Heart right ventricle (tissue), 16 donors: ENCODE measurements at regions not wholly inside any gene's neighbourhood (a gene's known extent, or its start where the extent isn't known, plus 50 kb on each side); places are given as distances from the start of the nearest gene placed in this dataset.

Experiments
- ATAC-seq, 8 donors: fragments of 200-7000 bp; cut with Tn5 transposase; one replicate each; pipeline ENCODE4 v1.9.1; 2020; ENCODE audit warnings: mild to moderate bottlenecking in 8 of 8, moderate library complexity in 8 of 8, moderate number of reproducible peaks in 1 of 8
- DNase-seq, 2 donors: peaks; one replicate each; pipeline ENCODE4 v3.0.0-alpha.2; 2020
- H3K27ac ChIP-seq, 10 donors: fragments of 200-600 bp; sonication (generic) in 2 of 10; one replicate each; pipeline versions ENCODE4 v1.5.0 to v1.8.0; 2020 to 2022; ENCODE audit warnings: mild to moderate bottlenecking in 3 of 10
- H3K27me3 ChIP-seq, 7 donors: fragments of 200-600 bp; one replicate each; pipeline ENCODE4 v1.8.0; 2021 to 2022; ENCODE audit warnings: mild to moderate bottlenecking in 2 of 7
- H3K36me3 ChIP-seq, 9 donors: fragments of 200-600 bp; sonication (generic) in 1 of 9; one replicate each; pipeline versions ENCODE4 v1.5.0 to v1.8.0; 2020 to 2022; ENCODE audit warnings: mild to moderate bottlenecking in 2 of 9
- H3K4me1 ChIP-seq, 9 donors: fragments of 200-600 bp; sonication (generic) in 1 of 9; one replicate each; pipeline versions ENCODE4 v1.5.0 to v1.8.0; 2020 to 2022; ENCODE audit warnings: mild to moderate bottlenecking in 4 of 9
- H3K4me3 ChIP-seq, 10 donors: fragments of 200-600 bp; sonication (generic) in 2 of 10; one replicate each; pipeline versions ENCODE4 v1.5.0 to v1.8.0; 2020 to 2022; ENCODE audit warnings: mild to moderate bottlenecking in 7 of 10, moderate library complexity in 2 of 10
- H3K9me3 ChIP-seq, 11 donors: fragments of 200-600 bp in 10 of 11; sonication (generic) in 2 of 11; one replicate each; pipeline versions ENCODE4 v1.5.0 to v1.8.0; 2013 to 2022; ENCODE audit warnings: mild to moderate bottlenecking in 2 of 11, control low read depth in 1 of 11, moderate library complexity in 1 of 11
- WGBS, 2 donors: extraction: QIAGEN DNeasy Blood & Tissue Kit; methylation state at CpG; one replicate each; pipeline ENCODE4 v1.1.7; 2013; ENCODE audit warnings: inconsistent platforms in 1 of 2; 5-methylcytosine and 5-hydroxymethylcytosine counted together
- intact Hi-C, 10 donors: fragments of 100-400 bp; cut with DNase I; formaldehyde crosslinking; loops; one replicate each; pipeline versions ENCODE4 v1.11.1 to v1.14.2; 2022
- TF ChIP-seq, protein P1 (sequence below), 9 donors: fragments of 200-600 bp; sonication (generic) in 2 of 9; IDR thresholded peaks; one replicate each; pipeline versions ENCODE4 v1.5.0 to v1.8.0; 2021 to 2022; ENCODE audit warnings: antibody characterized with exemption in 9 of 9, mild to moderate bottlenecking in 5 of 9, moderate library complexity in 1 of 9
- donor health status: Arrhythmogenic right ventricular cardiomyopathy.
- donor health status: ischemic (EF 13 %, LVEDD 7.1; RV severe dilation, severe dysfunction).
- donor health status: healthy with polysubstance abuse.
- donor health status: DM: no; HTN: yes; CAD: no.
- donor health status: DM: no; HTN: no; CAD: no.
- donor health status: ischemic (EF 25% LVEDD 6.9; RV normal size, moderate dysfunction).
- donor health status: ischemic (EF 25% LVEDD 5.7; RV mildly dilated, moderate dysfunction).
- donor health status: healthy.
- donor health status: DM: yes; HTN: yes; CAD: no.
- donor health status: Ischemic cardiomyopathy.
- donor health status: ischemic (EF 35%, LVEDD 5.7; RV mildly dilated, moderate dysfunction).
- donor health status: nonischemic (EF 11% LVEDD 7.7; RV severe dilation, severe dysfunction).
- donor health status: DM: yes; HTN: yes; CAD: no.
- donor health status: PGD.
- donor health status: ischemic (EF 29% LVEDD 5.4; RV normal size, mild dysfunction).
- donor health status: nonischemic (EF 23%, LVEDD 6.1; RV moderate dilation, normal function).

DNA sequence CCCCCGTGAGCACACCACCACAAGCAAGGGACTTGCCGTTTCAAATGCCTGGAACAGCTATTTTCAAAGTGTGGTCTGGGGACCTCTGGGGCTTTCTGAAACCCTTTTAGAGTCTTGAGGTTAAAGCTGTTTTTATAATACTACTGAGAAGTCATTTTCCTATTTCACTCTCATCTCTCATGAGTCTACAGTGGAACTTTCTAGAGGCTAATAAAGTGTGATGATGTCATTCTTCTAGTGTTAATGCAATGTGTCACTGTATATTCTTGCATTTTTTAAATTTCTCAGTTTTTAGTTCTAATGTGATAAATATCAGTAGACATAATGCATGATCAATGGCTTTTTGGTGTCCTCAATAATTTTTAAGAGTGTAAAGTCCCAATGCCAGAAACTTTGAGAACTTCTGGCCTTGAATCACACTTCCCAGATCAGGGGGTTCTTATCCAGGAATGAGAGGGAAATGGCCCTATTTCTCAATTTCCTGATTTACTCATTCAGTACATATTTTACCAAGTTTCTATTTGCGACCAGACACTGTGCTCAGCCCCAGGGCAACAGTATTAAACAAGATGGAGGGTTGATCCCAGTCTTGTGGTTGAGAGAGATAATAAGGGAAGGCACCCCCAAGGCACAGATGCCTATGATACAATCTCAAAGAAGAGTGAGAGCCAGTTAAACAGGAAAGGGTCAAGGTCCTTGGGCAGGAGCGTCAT, 444.0 kb downstream of the HS3ST3B1 start:
- 78 to 84% methylated on average over 4 of the region's 4 CpGs for WGBS, 2 donors
- ATAC-seq (no peak), DNase-seq (no peak)
- no peaks in the 10 kb centered on the region for H3K36me3 ChIP-seq
- H3K9me3 ChIP-seq: no peaks in the 10 kb centered on the region
- peaks cover 0 to 42% (median 0%) of the 10 kb centered on the region in 9 donors for H3K4me1 ChIP-seq
- peaks cover 0 to 1% (median 0%) of the 10 kb centered on the region in 7 donors for H3K27me3 ChIP-seq
- TF ChIP-seq, protein P1, sequence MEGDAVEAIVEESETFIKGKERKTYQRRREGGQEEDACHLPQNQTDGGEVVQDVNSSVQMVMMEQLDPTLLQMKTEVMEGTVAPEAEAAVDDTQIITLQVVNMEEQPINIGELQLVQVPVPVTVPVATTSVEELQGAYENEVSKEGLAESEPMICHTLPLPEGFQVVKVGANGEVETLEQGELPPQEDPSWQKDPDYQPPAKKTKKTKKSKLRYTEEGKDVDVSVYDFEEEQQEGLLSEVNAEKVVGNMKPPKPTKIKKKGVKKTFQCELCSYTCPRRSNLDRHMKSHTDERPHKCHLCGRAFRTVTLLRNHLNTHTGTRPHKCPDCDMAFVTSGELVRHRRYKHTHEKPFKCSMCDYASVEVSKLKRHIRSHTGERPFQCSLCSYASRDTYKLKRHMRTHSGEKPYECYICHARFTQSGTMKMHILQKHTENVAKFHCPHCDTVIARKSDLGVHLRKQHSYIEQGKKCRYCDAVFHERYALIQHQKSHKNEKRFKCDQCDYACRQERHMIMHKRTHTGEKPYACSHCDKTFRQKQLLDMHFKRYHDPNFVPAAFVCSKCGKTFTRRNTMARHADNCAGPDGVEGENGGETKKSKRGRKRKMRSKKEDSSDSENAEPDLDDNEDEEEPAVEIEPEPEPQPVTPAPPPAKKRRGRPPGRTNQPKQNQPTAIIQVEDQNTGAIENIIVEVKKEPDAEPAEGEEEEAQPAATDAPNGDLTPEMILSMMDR (IDR thresholded peaks at IDR 0.05): no peak
- peak overlapping the region in 1 of 10 donors; percentile 61 for H3K27ac ChIP-seq
- intact Hi-C loops: no loop called here
- no peak overlapping the region for H3K4me3 ChIP-seq

DNA sequence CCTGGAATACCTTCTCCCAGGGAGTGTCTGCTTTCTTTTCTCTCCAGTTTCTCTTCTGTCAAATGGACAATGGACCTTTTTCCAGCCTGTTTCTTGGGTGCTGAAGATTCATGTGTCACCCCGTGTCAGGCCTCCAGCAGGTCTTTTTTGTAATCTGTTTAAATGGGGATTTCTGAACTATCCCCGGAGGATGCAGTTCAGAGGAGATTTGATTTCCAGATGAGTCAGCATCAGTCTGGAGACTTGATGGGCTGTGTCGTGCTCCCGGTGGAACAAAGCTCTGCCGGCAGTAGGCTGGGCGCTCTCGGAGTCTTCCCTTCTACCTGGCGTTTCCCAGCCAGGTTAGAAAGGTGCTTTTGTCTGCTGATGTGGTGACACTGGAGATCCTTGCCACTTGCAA, 440.6 kb downstream of the HS3ST3B1 start:
- Histone ChIP-seq H3K4me1 (peaks cover 0 to 47% (median 0%) of the 10 kb centered on the region in 9 donors), H3K36me3 (no peaks in the 10 kb centered on the region), H3K27me3 (peaks cover 0 to 23% (median 0%) of the 10 kb centered on the region in 7 donors), H3K4me3 (no peak overlapping the region), H3K9me3 (no peaks in the 10 kb centered on the region), H3K27ac (no peak overlapping the region)
- TF ChIP-seq, protein P1 (IDR thresholded peaks at IDR 0.05): no peak
- 69 to 72% methylated on average over 8 of the region's 8 CpGs for WGBS, 2 donors
- intact Hi-C loops: no loop called here
- ATAC-seq (no peak), DNase-seq (no peak)

DNA sequence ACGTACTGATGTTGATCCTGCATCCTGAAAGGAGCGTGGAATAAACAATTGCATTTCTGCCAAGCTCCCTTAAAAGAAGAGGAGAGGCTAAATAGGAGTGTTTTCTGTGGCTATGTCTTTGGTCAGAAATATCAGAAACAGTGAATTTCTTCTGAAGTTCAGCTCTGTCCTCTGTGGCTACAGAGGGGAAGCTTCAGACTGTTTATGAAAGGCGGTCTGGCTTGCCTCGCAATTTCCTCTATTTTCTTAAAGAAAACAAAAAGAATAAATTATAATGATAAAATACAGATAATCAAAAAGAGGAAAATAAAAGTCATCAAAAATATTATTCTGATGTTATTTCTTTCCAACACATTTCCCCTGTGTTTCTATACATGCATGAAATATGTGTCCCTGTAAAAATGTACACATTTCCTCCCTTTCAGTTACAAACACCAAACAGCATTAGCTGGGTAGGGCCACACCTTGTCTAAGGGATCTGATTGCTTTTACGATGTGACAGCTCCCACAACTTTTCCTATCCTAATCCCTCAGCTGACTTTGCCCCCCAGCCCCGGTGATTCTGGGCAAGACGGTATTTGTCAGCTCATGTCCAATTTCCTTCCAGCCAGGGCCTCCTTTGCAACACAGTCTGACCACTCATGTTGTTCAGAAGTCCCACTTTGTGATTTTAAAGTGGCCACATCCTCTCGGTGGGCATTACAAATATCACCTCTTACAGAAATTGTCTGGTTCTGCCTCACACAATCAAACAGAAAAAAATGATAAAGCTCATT, 439.0 kb downstream of the HS3ST3B1 start:
- intact Hi-C loops: no loop called here
- H3K27me3 ChIP-seq: peaks cover 0 to 23% (median 0%) of the 10 kb centered on the region in 7 donors
- H3K4me3 ChIP-seq: no peak overlapping the region
- H3K36me3 ChIP-seq: no peaks in the 10 kb centered on the region
- no peaks in the 10 kb centered on the region for H3K9me3 ChIP-seq
- no peak for ATAC-seq
- peaks cover 0 to 34% (median 0%) of the 10 kb centered on the region in 9 donors for H3K4me1 ChIP-seq
- peak overlapping the region in 1 of 10 donors; percentile 52 for H3K27ac ChIP-seq
- DNase-seq: no peak
- WGBS, 2 donors: 48 to 64% methylated on average over 8 of the region's 8 CpGs
- TF ChIP-seq, protein P1 (IDR thresholded peaks at IDR 0.05): no peak

DNA sequence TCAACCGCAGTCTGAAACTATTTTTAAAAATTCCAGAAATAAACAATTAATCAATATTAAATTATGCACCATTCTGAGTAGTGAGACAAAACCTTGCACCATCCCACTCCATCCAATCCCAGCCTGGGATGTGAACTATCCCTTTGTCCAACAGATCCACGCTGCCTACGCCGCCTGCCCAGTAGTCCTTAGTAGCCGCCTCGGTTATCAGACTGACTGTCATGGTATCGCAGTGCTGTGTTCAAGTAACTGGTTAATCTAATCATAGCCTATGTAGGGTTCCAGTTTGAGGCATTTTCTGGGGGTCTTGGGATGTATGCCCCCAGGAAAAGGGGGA, 437.7 kb downstream of the HS3ST3B1 start:
- WGBS, 2 donors: 90 to 91% methylated on average over 7 of the region's 7 CpGs
- Histone ChIP-seq H3K9me3 (no peaks in the 10 kb centered on the region), H3K27ac (peak overlapping the region in 1 of 10 donors; percentile 77), H3K27me3 (peaks cover 0 to 23% (median 0%) of the 10 kb centered on the region in 7 donors), H3K36me3 (no peaks in the 10 kb centered on the region), H3K4me3 (no peak overlapping the region), H3K4me1 (peaks cover 0 to 29% (median 0%) of the 10 kb centered on the region in 9 donors)
- intact Hi-C loops: no loop called here
- TF ChIP-seq, protein P1 (IDR thresholded peaks at IDR 0.05): no peak
- no peak for ATAC-seq
- DNase-seq: no peak
